Endodermal cell (in vitro differentiated cells): ENCODE measurements at regions not wholly inside any gene's neighbourhood (a gene's known extent, or its start where the extent isn't known, plus 50 kb on each side); places are given as distances from the start of the nearest gene placed in this dataset.

Experiments used
- DNase-seq: peaks from one replicate; pipeline ENCODE4 v3.0.0-alpha.2; 2017
- H3K27ac ChIP-seq: 2 replicates; pipeline ENCODE4 v1.5.1; 2013; ENCODE audit warnings: mild to moderate bottlenecking, low read depth, low read length, moderate library complexity
- H3K27me3 ChIP-seq: 2 replicates; pipeline ENCODE4 v1.6.1; 2013; ENCODE audit warnings: mild to moderate bottlenecking, low read length, moderate library complexity; ENCODE audit not compliant: insufficient read depth, control insufficient read depth, poor library complexity, severe bottlenecking
- H3K36me3 ChIP-seq: 2 replicates; pipeline ENCODE4 v1.7.0; 2013; ENCODE audit warnings: mild to moderate bottlenecking, low read length, moderate library complexity; ENCODE audit not compliant: control insufficient read depth, insufficient read depth
- H3K4me1 ChIP-seq: one replicate; pipeline ENCODE4 v1.7.0; 2013; ENCODE audit warnings: low read length; ENCODE audit not compliant: control insufficient read depth, insufficient read depth
- H3K4me3 ChIP-seq: 2 replicates; pipeline ENCODE4 v1.5.1; 2013; ENCODE audit warnings: mild to moderate bottlenecking, low read length, moderate library complexity
- H3K9ac ChIP-seq: 2 replicates; pipeline ENCODE4 v1.6.1; 2013; ENCODE audit warnings: mild to moderate bottlenecking, low read length, moderate library complexity; ENCODE audit not compliant: poor library complexity, severe bottlenecking; ENCODE audit errors: extremely low read depth
- H3K9me3 ChIP-seq: 2 replicates; pipeline ENCODE4 v1.6.1; 2013; ENCODE audit warnings: mild to moderate bottlenecking, low read length, moderate library complexity; ENCODE audit not compliant: control insufficient read depth
- H3K27ac Mint-ChIP-seq: 2 replicates; pipeline ENCODE4 v1.8.0; 2020; ENCODE audit warnings: mixed read lengths
- H3K27me3 Mint-ChIP-seq: 2 replicates; pipeline ENCODE4 v1.8.0; 2021; ENCODE audit warnings: mild to moderate bottlenecking, mixed read lengths; ENCODE audit not compliant: insufficient read depth
- H3K36me3 Mint-ChIP-seq: 2 replicates; pipeline ENCODE4 v1.8.0; 2020; ENCODE audit warnings: low read depth, mixed read lengths
- H3K4me1 Mint-ChIP-seq: 2 replicates; pipeline ENCODE4 v1.8.0; 2020; ENCODE audit warnings: mixed read lengths
- H3K4me3 Mint-ChIP-seq: 2 replicates; pipeline ENCODE4 v1.8.0; 2020; ENCODE audit warnings: mild to moderate bottlenecking, moderate library complexity, mixed read lengths
- H3K9me3 Mint-ChIP-seq: 2 replicates; pipeline ENCODE4 v1.8.0; 2020; ENCODE audit warnings: mild to moderate bottlenecking, mixed read lengths
- WGBS, 2 experiments: methylation state at CpG; one replicate each; pipeline versions ENCODE4 v1.1.5 to v1.1.7; 2013; ENCODE audit warnings: missing lambda C conversion rate in 2 of 2, mixed read lengths in 1 of 2; ENCODE audit not compliant: insufficient coverage in 1 of 2, insufficient read length in 1 of 2; 5-methylcytosine and 5-hydroxymethylcytosine counted together
- TF ChIP-seq, protein P1 (sequence below): fragments of 200-600 bp; sonication (generic); conservative IDR thresholded peaks from 2 replicates; pipeline ENCODE4 v1.5.0; 2021; ENCODE audit warnings: antibody characterized with exemption, mild to moderate bottlenecking

DNA sequence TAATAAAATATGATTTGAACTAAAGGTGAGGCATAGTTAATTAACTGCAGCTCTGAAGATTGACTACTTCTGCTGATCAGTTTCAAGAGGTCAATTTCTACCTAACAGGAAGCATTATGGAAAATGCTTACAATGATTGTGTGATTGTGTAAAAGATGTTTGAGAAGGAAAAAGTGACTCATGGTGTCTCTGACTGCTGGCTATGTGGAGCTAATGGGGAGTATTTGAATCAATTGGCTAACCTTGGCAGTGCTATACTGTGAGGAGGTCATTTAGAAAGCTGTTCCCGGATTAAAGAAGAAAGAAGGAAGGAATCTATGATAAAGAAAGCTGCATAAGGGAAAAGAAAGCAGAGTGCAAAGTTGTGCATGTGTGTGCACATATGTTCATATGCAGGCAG is 376.5 kb downstream of the ADGRL2 start:
- Histone ChIP-seq H3K36me3 (no peaks in the 10 kb centered on the region), H3K9ac (no peak overlapping the region), H3K9me3 (no peaks in the 10 kb centered on the region), H3K27ac (no peak overlapping the region), H3K4me3 (no peak overlapping the region), H3K27me3 (no peaks in the 10 kb centered on the region), H3K4me1 (no peaks in the 10 kb centered on the region)
- TF ChIP-seq, protein P1, sequence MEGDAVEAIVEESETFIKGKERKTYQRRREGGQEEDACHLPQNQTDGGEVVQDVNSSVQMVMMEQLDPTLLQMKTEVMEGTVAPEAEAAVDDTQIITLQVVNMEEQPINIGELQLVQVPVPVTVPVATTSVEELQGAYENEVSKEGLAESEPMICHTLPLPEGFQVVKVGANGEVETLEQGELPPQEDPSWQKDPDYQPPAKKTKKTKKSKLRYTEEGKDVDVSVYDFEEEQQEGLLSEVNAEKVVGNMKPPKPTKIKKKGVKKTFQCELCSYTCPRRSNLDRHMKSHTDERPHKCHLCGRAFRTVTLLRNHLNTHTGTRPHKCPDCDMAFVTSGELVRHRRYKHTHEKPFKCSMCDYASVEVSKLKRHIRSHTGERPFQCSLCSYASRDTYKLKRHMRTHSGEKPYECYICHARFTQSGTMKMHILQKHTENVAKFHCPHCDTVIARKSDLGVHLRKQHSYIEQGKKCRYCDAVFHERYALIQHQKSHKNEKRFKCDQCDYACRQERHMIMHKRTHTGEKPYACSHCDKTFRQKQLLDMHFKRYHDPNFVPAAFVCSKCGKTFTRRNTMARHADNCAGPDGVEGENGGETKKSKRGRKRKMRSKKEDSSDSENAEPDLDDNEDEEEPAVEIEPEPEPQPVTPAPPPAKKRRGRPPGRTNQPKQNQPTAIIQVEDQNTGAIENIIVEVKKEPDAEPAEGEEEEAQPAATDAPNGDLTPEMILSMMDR, result no peak
- Mint-ChIP-seq H3K9me3 (peaks cover 8% of the 10 kb centered on the region), H3K36me3 (no peaks in the 10 kb centered on the region), H3K27me3 (no peaks in the 10 kb centered on the region), H3K27ac (no peak overlapping the region), H3K4me3 (no peak overlapping the region), H3K4me1 (no peaks in the 10 kb centered on the region)
- DNase-seq, result no peak
- WGBS, 2 experiments, result 93 to 100% methylated on average over 1 of the region's 1 CpG

DNA sequence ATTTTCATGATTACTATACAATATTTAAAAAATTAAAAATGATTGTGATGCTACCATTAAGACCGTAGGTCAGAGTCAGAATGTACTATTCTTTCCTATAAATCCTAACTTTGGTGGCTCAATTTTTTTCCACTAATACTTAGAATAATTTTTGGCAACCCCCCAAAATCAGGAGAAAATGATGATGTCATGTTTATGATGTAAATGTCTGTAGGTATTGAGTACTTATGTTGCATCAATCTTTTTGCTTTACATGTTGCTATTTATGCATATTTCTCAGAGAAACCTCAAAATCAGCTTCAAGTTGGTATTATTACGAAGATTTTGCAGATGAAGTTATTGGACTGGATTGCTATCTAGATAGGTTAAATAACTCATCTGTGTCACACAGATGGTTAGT is 371.2 kb downstream of the ADGRL2 start:
- Mint-ChIP-seq H3K27ac (no peak overlapping the region), H3K9me3 (peaks cover 8% of the 10 kb centered on the region), H3K36me3 (no peaks in the 10 kb centered on the region), H3K27me3 (no peaks in the 10 kb centered on the region), H3K4me1 (no peaks in the 10 kb centered on the region), H3K4me3 (no peak overlapping the region)
- no peaks in the 10 kb centered on the region for H3K36me3 ChIP-seq
- TF ChIP-seq, protein P1, result no peak
- no peak overlapping the region for H3K27ac ChIP-seq
- H3K9me3 ChIP-seq, result no peaks in the 10 kb centered on the region
- 97 to 100% methylated on average over 1 to 2 of the region's 2 CpGs for WGBS, 2 experiments
- no peak overlapping the region for H3K4me3 ChIP-seq
- H3K9ac ChIP-seq, result no peak overlapping the region
- H3K27me3 ChIP-seq, result no peaks in the 10 kb centered on the region
- no peaks in the 10 kb centered on the region for H3K4me1 ChIP-seq
- DNase-seq, result no peak

DNA sequence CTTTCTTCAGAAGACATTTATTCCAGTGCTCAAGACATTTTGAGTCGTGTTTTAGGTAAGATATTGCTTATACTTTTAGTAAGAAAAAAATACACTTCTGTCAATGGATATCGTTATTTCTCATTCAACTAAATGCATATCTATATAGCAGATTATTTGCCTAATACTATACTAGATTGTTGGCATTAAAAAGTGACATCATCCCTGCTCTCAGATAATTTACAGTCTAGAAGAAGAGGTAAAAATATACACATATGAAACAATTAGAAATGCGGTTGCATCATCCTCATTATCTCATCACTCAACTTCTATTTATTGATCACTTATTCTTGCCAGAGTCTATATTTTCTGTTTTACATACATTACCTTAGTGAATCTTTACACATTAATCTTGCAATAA is 367.7 kb downstream of the ADGRL2 start:
- Mint-ChIP-seq H3K9me3 (peaks cover 6% of the 10 kb centered on the region), H3K4me3 (no peak overlapping the region), H3K4me1 (no peaks in the 10 kb centered on the region), H3K27me3 (no peaks in the 10 kb centered on the region), H3K27ac (no peak overlapping the region), H3K36me3 (no peaks in the 10 kb centered on the region)
- TF ChIP-seq, protein P1, result no peak
- H3K9ac ChIP-seq, result no peak overlapping the region
- no peaks in the 10 kb centered on the region for H3K36me3 ChIP-seq
- H3K4me1 ChIP-seq, result no peaks in the 10 kb centered on the region
- no peak for DNase-seq
- H3K9me3 ChIP-seq, result no peaks in the 10 kb centered on the region
- no peak overlapping the region for H3K27ac ChIP-seq
- H3K4me3 ChIP-seq, result no peak overlapping the region
- 90 to 96% methylated on average over 1 to 2 of the region's 3 CpGs for WGBS, 2 experiments
- no peaks in the 10 kb centered on the region for H3K27me3 ChIP-seq
